ACHN (cell line): ENCODE measurements at regions not wholly inside any gene's neighbourhood (a gene's known extent, or its start where the extent isn't known, plus 50 kb on each side); places are given as distances from the start of the nearest gene placed in this dataset.
"Not testable (repeated sequence)": the region's sequence is repeated elsewhere in the genome, so short reads cannot be mapped to it uniquely, and the experiment has no call there.

Source experiments
- DNase-seq: peaks from one replicate; pipeline ENCODE4 v3.0.0-alpha.2; 2015
- in situ Hi-C: cut with HindIII; loops from 2 replicates; pipeline ENCODE4 v1.10.0; 2017; ENCODE audit warnings: low sequenced_read_pairs, low pct_ligation_motif_present, low pct_unique_long_range_greater_than_20kb

DNA sequence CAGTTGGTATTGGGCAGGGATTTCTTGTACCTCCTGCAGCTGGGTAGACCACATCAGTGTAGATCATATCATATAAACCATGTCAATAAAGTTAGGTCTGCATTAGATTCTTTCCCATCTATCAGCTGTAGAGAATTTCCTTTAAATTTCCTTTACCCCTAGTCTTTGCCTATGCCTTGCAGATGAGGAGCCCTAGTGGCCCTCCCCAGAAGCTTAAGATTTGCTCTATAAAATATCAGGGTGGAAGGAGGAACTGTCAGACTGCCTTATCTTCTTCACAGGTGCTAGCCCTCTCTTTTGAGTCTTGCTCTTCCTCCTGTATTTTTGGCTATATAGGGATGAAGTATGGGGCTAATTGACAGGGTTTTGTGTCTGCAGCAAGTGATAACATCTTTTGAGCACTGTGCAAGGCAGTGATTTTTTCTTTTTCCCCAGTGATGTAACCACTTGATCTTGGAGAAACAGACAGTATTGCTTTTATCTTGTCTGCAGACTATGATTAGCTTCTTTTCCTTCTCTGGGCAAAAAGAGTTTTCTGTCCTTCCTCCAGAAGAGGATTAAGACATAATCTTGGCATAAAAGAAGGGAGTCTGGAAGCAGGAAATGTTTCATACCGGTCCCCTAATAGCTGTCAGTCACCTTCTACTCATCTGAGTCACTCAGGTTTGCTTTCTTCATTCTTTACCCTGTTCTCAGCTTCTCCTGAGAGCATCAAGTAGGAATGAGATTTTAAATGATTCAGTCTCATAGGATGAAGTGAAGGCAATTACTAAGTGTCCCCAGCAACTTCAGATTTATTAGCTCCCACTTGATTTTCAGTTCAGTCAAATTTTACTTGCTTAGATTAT is 286.4 kb downstream of the CDH19 start:
- in situ Hi-C loops = no loop called here

GRCh38 chr18:66316701-66317100 is 287.2 kb downstream of the CDH19 start:
- DNase-seq = no peak
- in situ Hi-C loops = no loop called here

More for the DNA sequence above, 286.4 kb downstream of the CDH19 start:
- no peak for DNase-seq

GRCh38 chr18:66300141-66300540 is 303.7 kb downstream of the CDH19 start:
- in situ Hi-C loops = no loop called here

DNA sequence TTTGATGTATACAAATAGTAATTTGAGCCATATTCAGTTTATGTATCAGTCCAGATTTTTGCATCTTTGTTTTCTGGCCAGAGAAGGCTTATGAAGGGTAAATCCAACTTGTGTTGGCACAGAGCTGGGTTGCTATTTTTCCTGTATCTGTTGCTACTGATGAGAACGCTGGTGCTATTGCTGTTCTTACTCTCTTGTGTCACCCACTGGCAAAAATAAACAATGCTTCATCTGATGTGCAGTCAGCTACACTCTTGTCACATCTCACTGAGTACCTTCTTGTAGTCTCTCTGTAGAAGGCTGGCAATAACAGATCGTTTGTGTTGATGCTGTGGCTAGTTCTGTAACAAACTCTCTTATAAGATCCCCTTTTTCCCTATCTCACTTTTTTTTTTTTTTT is 323.4 kb downstream of the CDH19 start:
- no peak for DNase-seq
- in situ Hi-C loops = no loop called here

More at GRCh38 chr18:66300141-66300540, 303.7 kb downstream of the CDH19 start:
- DNase-seq = no peak

GRCh38 chr18:66271962-66272361 is 331.9 kb downstream of the CDH19 start:
- in situ Hi-C loops = no loop called here
- no peak for DNase-seq

DNA sequence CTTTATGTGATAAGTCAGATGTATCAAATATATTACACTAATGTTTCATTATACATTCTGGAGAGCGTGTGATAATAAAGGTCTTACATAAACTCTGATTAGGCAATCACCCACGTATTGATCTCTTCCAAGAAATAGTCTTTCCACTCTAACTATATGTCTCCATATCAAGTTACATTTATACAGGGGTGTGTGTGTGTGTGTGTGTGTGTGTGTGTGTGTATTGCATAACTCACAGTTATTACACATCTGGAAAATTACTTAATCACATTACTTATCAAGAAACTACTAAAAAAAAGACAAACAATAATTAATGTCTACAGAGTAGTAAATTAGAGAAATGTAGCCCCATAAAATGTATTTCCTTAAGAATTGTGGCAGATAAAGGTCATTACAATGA is 339.8 kb downstream of the CDH19 start:
- in situ Hi-C loops = no loop called here
- no peak for DNase-seq

- DNase-seq = no peak
- in situ Hi-C loops = no loop called here
Measured at GRCh38 chr18:66254121-66254520, 349.8 kb downstream of the CDH19 start.

DNA sequence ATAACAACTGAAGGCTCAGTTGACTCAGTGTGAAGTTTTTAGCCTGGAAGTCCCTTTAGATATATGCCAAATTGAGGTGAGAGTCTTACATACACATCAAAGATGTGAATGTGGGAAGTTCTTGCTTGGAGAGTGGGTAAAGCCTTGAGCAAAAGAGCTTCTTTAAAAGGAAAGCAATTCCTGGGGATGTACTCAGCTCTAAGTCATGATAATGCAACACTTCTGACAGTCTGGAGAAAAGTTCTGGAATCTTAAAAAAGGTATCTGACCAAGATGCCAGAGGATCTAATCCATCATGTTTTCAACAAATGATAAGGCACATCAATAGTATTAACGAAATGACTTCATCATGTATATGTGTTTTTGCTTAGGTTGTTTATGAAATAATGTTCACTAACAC is 351.2 kb downstream of the CDH19 start:
- in situ Hi-C loops = no loop called here
- no peak for DNase-seq

- no peak for DNase-seq
- in situ Hi-C loops = no loop called here
Measured at GRCh38 chr18:66235206-66235605, 368.7 kb downstream of the CDH19 start.

DNA sequence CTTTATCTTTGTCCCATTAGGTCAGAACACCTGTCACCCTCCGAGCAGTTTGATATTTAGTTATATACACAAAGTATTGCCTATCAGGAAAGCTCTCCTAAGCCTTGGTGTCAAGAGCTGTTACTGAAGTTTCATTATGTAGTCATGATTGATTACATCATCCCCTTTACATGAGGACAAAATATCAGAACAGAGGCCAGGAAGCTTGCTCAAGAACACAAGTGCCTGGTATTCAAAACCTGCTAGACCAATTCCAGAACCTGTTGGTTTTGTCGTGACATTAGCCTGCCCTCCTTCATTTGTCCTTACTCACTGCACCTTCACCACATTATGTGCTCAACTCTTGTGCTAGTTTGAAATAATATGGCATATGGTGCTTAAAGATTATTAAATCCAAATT is 377.1 kb downstream of the CDH19 start:
- DNase-seq = no peak
- in situ Hi-C loops = no loop called here

- in situ Hi-C loops, DNase-seq: not testable (repeated sequence)
Measured at GRCh38 chr18:66223317-66223716, 380.6 kb downstream of the CDH19 start.

GRCh38 chr18:66222174-66222573 is 381.7 kb downstream of the CDH19 start:
- in situ Hi-C loops = no loop called here
- DNase-seq = no peak

- in situ Hi-C loops = no loop called here
- no peak for DNase-seq
Measured at GRCh38 chr18:66219817-66220216, 384.1 kb downstream of the CDH19 start.

DNA sequence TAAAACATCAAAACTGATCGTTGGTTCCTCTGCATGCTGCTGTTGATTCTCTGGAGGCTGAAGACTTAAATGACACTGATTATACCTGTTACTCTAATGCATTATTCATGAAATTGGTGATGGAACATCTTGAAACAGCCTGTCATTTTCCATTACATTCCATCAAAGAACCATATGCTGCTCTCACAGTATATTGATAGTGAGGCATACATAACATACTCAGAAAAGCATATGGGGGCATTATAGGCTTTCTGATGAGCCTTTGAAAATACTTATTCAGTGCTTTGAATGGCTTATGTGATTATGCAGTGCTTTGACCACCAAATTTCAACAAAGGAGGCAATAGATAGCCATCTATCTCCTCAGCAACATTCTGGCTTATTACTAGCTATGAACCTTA is 392.1 kb downstream of the CDH19 start:
- in situ Hi-C loops = no loop called here
- no peak for DNase-seq

DNA sequence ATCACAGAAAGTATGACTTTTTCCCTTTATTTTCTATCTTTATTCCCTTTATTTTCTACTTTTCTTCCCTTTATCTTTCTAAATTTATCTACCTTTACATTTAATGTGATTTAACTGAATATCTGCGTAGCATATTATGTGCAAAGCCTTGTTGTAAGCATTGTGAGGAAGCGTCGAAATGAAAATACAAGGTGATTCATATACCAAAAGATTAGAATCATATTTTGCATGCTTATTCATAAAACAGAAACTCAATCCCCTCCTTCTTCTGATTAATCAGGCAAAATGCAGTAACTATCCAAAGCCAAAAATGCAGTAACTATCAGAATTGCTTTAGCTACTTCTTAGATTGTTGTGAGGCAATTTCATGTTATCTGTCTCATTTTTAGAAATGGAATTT is 393.0 kb downstream of the CDH19 start:
- in situ Hi-C loops = no loop called here
- DNase-seq = no peak

- DNase-seq = no peak
- in situ Hi-C loops = no loop called here
Measured at GRCh38 chr18:66209656-66210055, 394.2 kb downstream of the CDH19 start.

GRCh38 chr18:66196805-66197204 is 407.1 kb downstream of the CDH19 start:
- DNase-seq = no peak
- in situ Hi-C loops = no loop called here

GRCh38 chr18:66193938-66194337 is 410.0 kb downstream of the CDH19 start:
- DNase-seq = no peak
- in situ Hi-C loops = no loop called here

GRCh38 chr18:66193394-66193793 is 410.5 kb downstream of the CDH19 start:
- DNase-seq = no peak
- in situ Hi-C loops = no loop called here

- no peak for DNase-seq
- in situ Hi-C loops = no loop called here
Measured at GRCh38 chr18:66168685-66169235, 417.9 kb downstream of the CDH7 start.
